GM12892 (cell line): ENCODE measurements at regions not wholly inside any gene's neighbourhood (a gene's known extent, or its start where the extent isn't known, plus 50 kb on each side); places are given as distances from the start of the nearest gene placed in this dataset.

Source experiments
- POLR2A ChIP-seq: IDR thresholded peaks from 2 replicates; pipeline ENCODE4 v1.6.1; 2011; ENCODE audit warnings: low read depth, low read length, control low read depth
- POLR2AphosphoS5 ChIP-seq: IDR thresholded peaks from 2 replicates; pipeline ENCODE4 v1.6.1; 2011; ENCODE audit warnings: low read depth, low read length, control low read depth
- TAF1 ChIP-seq: IDR thresholded peaks from 2 replicates; pipeline ENCODE4 v1.6.1; 2011; ENCODE audit warnings: low read depth, mild to moderate bottlenecking, control low read depth, low read length, borderline replicate concordance

DNA sequence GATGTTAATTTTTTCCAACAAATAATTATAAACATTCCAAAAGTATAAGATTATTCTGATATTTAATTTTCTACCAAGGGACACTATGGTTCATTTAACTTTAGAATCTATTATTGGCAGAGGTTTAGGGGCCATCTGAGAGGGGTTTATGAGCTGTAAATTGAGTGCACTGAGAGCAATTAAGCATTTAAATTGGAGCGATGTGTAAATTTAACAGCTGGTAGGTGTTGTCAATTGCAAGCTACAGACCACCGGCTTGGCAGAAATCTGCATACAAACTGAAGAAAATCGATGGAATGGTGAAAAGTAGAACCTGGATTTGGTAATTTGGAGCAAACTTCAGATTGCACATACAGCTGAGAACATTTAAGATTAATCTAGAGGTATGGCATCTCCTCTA lies 55.8 kb upstream of the MTF2 start:
- no peak for TF ChIP-seq POLR2AphosphoS5
- no peak for TF ChIP-seq POLR2A
- TF ChIP-seq TAF1: no peak
